ENCODE measurements at regions not wholly inside any gene's neighbourhood (a gene's known extent, or its start where the extent isn't known, plus 50 kb on each side); places are given as distances from the start of the nearest gene placed in this dataset.

- no peak for ATAC-seq
- ChIA-PET CTCF (no interaction called here), POLR2A (no interaction called here), RAD21 (ENCODE audit: low non-redundant PET in 1 of 2, low total read pairs in 2 of 2, uncharacterized antibody in 2 of 2, unreplicated experiment in 2 of 2) (no interaction called here)
- Histone ChIP-seq H3K79me2 (ENCODE audit: insufficient read depth, low read length) (no peaks in the 10 kb centered on the region), H3K4me1 (ENCODE audit: control insufficient read depth in 1 of 2, insufficient read depth in 2 of 2, low read length in 2 of 2) (peaks cover 4% of the 10 kb centered on the region in 2 experiments; a peak in 2 of 4 replicates), H3K9ac (ENCODE audit: low read length) (no peak overlapping the region), H2AFZ (ENCODE audit: low read depth, low read length, poor library complexity, severe bottlenecking) (no peak overlapping the region), H3K9me2 (ENCODE audit: insufficient read depth) (no peaks in the 10 kb centered on the region), H3K4me2 (ENCODE audit: low read length) (no peak overlapping the region), H3K27me3 (ENCODE audit: insufficient read depth, low read length) (no peaks in the 10 kb centered on the region), H3K27ac (ENCODE audit: low read depth, low read length) (no peak overlapping the region), H3K4me3 (replicated peaks in 1 of 2; ENCODE audit: low read depth in 1 of 2, low read length in 2 of 2) (no peak overlapping the region), H3K36me3 (ENCODE audit: control insufficient read depth in 1 of 2, insufficient read depth in 2 of 2, low read length in 2 of 2) (no peaks in the 10 kb centered on the region), H3K9me3 (ENCODE audit: control insufficient read depth in 1 of 2, insufficient read depth in 1 of 2, low read depth in 1 of 2, low read length in 2 of 2) (no peaks in the 10 kb centered on the region), H4K20me1 (ENCODE audit: insufficient read depth) (no peaks in the 10 kb centered on the region)
- TF ChIP-seq MAX (IDR thresholded peaks at IDR 0.05): no peak
- TF ChIP-seq ELF1 (IDR thresholded peaks at IDR 0.05; ENCODE audit: borderline replicate concordance, low read depth): no peak
- TF ChIP-seq ZBTB33 (IDR thresholded peaks at IDR 0.05; ENCODE audit: extremely low read depth, insufficient replicate concordance, low read length): no peak
- no peak for TF ChIP-seq ZFX (IDR thresholded peaks at IDR 0.05)
- TF ChIP-seq RAD21 (IDR thresholded peaks at IDR 0.05; ENCODE audit: low read depth): no peak
- no peak for TF ChIP-seq EZH2 (IDR thresholded peaks at IDR 0.05)
- TF ChIP-seq EZH2phosphoT487 (IDR thresholded peaks at IDR 0.05; ENCODE audit: borderline replicate concordance): no peak
- TF ChIP-seq SRF (IDR thresholded peaks at IDR 0.05; ENCODE audit: low read depth): no peak
- no peak for TF ChIP-seq CBX3 (IDR thresholded peaks at IDR 0.05; ENCODE audit: low read depth)
- TF ChIP-seq EGR1 (IDR thresholded peaks at IDR 0.05; ENCODE audit: low read depth): no peak
- TF ChIP-seq CTCF (IDR thresholded peaks at IDR 0.05 in 2 of 3, conservative IDR thresholded peaks at IDR 0.05 in 1 of 3; ENCODE audit: borderline replicate concordance in 1 of 3, insufficient read depth in 1 of 3, low read depth in 2 of 3, low read length in 2 of 3): no peak
- no peak for TF ChIP-seq YY1 (IDR thresholded peaks at IDR 0.05; ENCODE audit: extremely low read depth, insufficient replicate concordance, low read depth, low read length)
- TF ChIP-seq SIN3A (IDR thresholded peaks at IDR 0.05; ENCODE audit: low read depth): no peak
- TF ChIP-seq CEBPB (IDR thresholded peaks at IDR 0.05; ENCODE audit: low read depth): no peak
- TF ChIP-seq ZNF274 (IDR thresholded peaks at IDR 0.05; ENCODE audit: low read depth, low read length): no peak
- TF ChIP-seq SP1 (IDR thresholded peaks at IDR 0.05; ENCODE audit: low read depth): no peak
- TF ChIP-seq REST (IDR thresholded peaks at IDR 0.05; ENCODE audit: low read depth): no peak
- no peak for TF ChIP-seq TCF7L2 (IDR thresholded peaks at IDR 0.05; ENCODE audit: borderline replicate concordance, extremely low read depth, insufficient read depth, insufficient read length)
- intact Hi-C loops (cut with micrococcal nuclease): no loop called here
- no TSS peak for BruUV-seq (replicated peaks)
- DNase-seq (ENCODE audit: low read depth, low spot score): no peak
Measured at GRCh38 chr21:36610935-36611334, 88.0 kb upstream of the SIM2 start.
